Astrocyte of the spinal cord (primary cell): ENCODE measurements at regions not wholly inside any gene's neighbourhood (a gene's known extent, or its start where the extent isn't known, plus 50 kb on each side); places are given as distances from the start of the nearest gene placed in this dataset.

Experiments
- DNase-seq: peaks from one replicate; pipeline ENCODE4 v3.0.0; 2011; ENCODE audit warnings: low read depth, low spot score
- H3K4me3 ChIP-seq: 2 replicates; pipeline ENCODE4 v1.5.1; 2011; ENCODE audit warnings: low read depth, mild to moderate bottlenecking, low read length, moderate library complexity
- in situ Hi-C: cut with HindIII; loops from 2 replicates; pipeline ENCODE4 v1.10.0; 2017; ENCODE audit warnings: low sequenced_read_pairs
- TF ChIP-seq, protein P1 (sequence below): IDR thresholded peaks from 2 replicates; pipeline ENCODE4 v1.5.1; 2012; ENCODE audit warnings: low read depth, mild to moderate bottlenecking, low read length, inconsistent platforms

- H3K4me3 ChIP-seq, result no peak overlapping the region
- TF ChIP-seq, protein P1, sequence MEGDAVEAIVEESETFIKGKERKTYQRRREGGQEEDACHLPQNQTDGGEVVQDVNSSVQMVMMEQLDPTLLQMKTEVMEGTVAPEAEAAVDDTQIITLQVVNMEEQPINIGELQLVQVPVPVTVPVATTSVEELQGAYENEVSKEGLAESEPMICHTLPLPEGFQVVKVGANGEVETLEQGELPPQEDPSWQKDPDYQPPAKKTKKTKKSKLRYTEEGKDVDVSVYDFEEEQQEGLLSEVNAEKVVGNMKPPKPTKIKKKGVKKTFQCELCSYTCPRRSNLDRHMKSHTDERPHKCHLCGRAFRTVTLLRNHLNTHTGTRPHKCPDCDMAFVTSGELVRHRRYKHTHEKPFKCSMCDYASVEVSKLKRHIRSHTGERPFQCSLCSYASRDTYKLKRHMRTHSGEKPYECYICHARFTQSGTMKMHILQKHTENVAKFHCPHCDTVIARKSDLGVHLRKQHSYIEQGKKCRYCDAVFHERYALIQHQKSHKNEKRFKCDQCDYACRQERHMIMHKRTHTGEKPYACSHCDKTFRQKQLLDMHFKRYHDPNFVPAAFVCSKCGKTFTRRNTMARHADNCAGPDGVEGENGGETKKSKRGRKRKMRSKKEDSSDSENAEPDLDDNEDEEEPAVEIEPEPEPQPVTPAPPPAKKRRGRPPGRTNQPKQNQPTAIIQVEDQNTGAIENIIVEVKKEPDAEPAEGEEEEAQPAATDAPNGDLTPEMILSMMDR, result no peak
- in situ Hi-C loops, result no loop called here
- no peak for DNase-seq
Observed at GRCh38 chr4:161329852-161330251, 833.9 kb downstream of the FSTL5 start.

GRCh38 chr4:161321706-161322105 is 842.1 kb downstream of the FSTL5 start:
- TF ChIP-seq, protein P1, result no peak
- no peak overlapping the region for H3K4me3 ChIP-seq
- no peak for DNase-seq
- in situ Hi-C loops, result no loop called here

GRCh38 chr4:161320377-161320776 is 843.4 kb downstream of the FSTL5 start:
- DNase-seq, result no peak
- in situ Hi-C loops, result no loop called here
- TF ChIP-seq, protein P1, result peak; percentile 49

DNA sequence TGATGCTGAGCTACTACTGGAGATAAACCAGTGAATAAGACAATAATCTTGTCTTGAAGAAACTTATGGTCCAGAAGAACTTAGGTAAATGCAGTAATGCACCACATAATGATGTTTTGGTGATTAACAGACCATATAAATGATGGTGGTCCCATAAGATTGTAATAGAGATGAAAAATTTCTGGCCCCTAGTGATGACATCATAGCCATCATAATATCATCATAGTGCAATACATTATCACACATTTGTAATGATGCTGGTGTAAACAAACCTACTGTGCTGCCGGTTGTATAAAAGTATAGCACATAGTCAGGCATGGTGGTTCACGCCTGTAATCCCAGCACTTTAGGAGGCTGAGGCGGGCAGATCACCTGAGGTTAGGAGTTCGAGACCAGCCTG is 846.8 kb downstream of the FSTL5 start:
- no peak for DNase-seq
- TF ChIP-seq, protein P1, result no peak
- in situ Hi-C loops, result no loop called here
- no peak overlapping the region for H3K4me3 ChIP-seq

More at GRCh38 chr4:161320377-161320776, 843.4 kb downstream of the FSTL5 start:
- no peak overlapping the region for H3K4me3 ChIP-seq

DNA sequence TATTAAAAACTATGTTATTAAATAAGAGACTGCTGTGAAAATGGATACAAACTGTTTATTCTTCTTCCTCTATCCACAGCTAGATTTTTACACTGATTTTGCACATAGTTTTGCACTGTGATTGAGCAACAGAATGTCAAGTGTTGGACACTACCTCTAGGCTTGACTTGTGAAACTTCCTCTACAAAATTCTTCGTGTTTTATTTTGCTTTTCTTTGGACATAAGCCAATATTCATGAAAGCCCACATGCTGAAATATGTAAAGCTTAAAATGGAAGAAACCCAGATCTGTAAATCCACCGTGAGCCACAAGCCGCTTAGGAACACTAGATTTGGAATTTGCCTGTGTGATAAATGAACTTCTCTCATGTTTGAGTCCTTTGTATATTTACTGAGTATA is 849.4 kb downstream of the FSTL5 start:
- in situ Hi-C loops, result no loop called here
- DNase-seq, result no peak

DNA sequence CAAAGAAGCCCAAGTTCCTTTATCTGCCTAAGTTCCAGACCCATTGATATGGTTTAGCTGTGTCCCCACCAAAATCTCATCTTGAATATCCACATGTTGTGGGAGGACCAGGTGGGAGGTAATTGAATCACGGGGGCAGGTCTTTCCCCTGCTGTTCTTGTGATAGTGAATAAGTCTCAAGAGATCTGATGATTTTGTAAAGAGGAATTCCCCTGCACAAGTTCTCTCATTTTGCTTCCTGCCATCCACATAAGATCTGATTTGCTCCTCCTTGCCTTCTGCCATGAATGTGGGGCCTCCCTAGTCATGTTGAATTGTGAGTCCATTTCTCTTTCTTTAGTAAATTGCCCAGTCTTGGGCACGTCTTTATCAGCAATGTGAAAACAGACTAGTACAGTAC is 860.2 kb downstream of the FSTL5 start:
- no peak overlapping the region for H3K4me3 ChIP-seq
- in situ Hi-C loops, result no loop called here
- no peak for DNase-seq
- TF ChIP-seq, protein P1, result no peak

More for the DNA sequence above, 849.4 kb downstream of the FSTL5 start:
- no peak overlapping the region for H3K4me3 ChIP-seq
- TF ChIP-seq, protein P1, result no peak

DNA sequence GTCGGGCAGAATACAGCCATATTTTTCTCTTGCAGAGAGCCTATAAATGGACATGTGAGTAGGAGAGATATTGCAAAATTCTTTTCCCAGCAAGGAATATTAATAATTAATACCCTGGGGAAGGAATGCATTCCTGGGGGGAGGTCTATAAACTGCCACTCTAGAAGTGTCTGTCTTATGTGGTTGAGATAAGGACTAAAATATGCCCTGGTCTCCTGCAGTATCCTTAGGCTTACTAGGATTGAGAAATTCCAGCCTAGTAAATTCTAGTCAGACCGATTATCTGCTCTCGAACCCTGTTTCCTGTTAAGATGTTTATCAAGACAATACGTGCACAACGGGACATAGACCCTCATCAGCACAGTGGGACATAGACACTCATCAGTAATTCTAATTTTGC is 872.6 kb downstream of the FSTL5 start:
- no peak for DNase-seq
- H3K4me3 ChIP-seq, result no peak overlapping the region
- in situ Hi-C loops, result no loop called here
- TF ChIP-seq, protein P1, result no peak
